ENCODE measurements at regions not wholly inside any gene's neighbourhood (a gene's known extent, or its start where the extent isn't known, plus 50 kb on each side); places are given as distances from the start of the nearest gene placed in this dataset.

GRCh38 chr15:62270216-62270921 lies 105.3 kb upstream of the C2CD4B start:
- no peak for TF ChIP-seq EZH2 (IDR thresholded peaks at IDR 0.05; ENCODE audit: borderline replicate concordance, low read depth, low read length, poor library complexity, severe bottlenecking)
- TF ChIP-seq, protein P1, sequence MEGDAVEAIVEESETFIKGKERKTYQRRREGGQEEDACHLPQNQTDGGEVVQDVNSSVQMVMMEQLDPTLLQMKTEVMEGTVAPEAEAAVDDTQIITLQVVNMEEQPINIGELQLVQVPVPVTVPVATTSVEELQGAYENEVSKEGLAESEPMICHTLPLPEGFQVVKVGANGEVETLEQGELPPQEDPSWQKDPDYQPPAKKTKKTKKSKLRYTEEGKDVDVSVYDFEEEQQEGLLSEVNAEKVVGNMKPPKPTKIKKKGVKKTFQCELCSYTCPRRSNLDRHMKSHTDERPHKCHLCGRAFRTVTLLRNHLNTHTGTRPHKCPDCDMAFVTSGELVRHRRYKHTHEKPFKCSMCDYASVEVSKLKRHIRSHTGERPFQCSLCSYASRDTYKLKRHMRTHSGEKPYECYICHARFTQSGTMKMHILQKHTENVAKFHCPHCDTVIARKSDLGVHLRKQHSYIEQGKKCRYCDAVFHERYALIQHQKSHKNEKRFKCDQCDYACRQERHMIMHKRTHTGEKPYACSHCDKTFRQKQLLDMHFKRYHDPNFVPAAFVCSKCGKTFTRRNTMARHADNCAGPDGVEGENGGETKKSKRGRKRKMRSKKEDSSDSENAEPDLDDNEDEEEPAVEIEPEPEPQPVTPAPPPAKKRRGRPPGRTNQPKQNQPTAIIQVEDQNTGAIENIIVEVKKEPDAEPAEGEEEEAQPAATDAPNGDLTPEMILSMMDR (conservative IDR thresholded peaks at IDR 0.05; ENCODE audit: low read depth, low read length): no peak

Data from A673 (cell line).